CD4-positive, alpha-beta T cell treated with Interleukin-21 for 1 hour (primary cell): ENCODE measurements at regions not wholly inside any gene's neighbourhood (a gene's known extent, or its start where the extent isn't known, plus 50 kb on each side); places are given as distances from the start of the nearest gene placed in this dataset.
"Not testable (repeated sequence)": the region's sequence is repeated elsewhere in the genome, so short reads cannot be mapped to it uniquely, and the experiment has no call there.

Experiments
- DNase-seq: peaks from one replicate; pipeline ENCODE4 v3.0.0-alpha.2; 2020

DNA sequence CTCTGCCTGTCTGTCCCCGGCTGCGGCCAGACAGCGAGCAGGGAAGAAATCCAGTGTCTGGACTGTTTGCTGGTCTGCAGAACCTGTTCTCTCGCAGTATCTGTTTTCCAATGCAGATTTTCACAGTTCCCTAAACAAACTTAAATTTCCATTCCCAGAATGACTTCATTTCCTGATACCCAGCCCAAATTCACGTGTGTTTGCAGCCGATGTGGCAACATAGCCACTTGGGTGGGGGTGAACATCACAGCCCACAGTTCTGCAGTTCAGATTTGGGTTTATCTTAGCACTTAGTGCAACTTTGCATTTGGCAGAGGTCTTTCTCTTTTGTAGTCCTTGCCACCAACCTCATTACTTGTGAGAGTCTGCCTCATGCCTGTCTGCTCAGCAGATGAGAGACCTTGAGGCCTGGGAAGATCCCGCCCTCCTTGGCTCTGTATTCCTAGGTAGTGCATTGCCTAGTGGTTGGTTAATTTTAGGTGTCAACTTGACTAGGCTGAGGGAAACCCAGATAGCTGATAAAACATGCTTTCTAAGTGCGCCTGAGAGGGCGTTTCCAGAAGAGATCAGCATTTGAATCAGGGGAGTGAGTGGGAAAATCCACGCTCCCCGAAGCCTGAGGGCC, 122.8 kb upstream of the FAM20C start:
- not testable (repeated sequence) for DNase-seq

DNA sequence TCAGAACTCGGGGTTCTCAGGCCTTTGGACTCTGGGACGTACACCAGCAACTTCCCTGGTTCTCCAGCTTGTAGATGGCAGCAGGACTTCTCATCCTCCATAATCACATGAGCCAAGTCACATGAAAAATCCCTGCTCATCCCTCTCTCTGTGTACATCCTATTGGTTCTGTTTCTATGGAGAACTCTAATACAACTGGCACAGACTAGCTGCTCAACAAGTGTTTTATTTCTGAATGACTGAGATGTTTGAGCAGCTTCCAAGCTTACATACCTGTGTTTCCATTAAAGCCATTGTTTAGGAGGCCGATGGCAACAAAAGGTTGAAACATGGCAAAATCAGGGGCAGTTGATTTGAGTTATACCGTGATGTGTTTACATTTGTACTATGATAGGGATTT, 122.2 kb upstream of the FAM20C start:
- DNase-seq: not testable (repeated sequence)

DNA sequence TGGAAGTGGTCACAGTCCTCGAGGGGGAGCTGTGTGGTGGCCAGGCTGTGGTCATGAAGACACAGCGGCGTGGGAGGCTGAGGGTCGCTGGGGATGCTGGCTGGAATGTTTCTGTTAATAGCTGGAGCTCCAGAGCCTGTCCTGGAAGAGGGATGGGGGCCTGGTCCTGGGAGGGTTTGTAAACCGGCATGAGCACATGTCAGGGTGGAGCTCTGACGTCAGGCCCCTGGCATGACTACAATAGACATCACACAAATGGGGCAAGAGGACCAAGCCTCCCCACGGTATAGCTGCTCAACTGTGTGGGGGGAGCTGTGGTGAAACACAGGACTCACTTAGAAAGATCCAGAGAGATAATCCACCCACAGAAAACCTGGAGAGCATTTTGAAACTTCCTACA, 121.4 kb upstream of the FAM20C start:
- DNase-seq: not testable (repeated sequence)

DNA sequence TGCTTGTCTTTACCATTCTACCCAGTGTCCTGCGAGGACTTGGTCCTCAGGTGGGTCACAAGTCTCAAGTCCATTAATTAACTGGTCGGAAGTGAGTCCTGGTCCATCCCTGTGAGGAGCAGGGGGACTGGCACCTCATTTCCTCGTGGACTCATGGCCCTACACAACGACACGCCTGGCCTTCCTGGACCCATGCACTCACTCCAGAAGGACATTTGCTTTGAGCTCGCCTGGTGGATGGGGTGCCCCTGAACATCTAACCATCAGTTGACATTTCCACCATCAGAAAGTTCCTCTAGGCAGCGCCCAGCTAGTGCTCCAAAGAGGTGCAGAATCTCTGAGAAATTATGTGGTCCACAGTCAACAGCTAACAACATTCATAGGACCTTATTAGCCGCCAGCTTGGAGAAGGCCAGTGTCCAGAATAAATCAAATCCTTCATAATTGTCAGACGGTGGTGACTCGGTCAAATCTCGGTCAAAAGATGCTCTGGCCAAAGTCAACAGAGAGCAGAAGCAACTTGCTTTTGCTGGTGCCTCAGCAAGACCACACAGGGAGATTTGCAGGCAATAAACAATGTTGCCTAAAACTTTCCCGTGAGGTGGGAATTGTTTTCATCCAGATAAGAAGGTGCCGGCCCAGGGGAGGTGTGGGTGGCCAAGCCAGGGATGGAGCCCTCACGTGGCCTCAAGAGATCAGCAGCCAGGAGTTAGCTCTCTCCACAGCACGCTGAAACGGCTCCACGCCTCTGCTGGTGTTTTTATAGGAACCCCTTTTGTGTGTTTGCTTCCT, 119.9 kb upstream of the FAM20C start:
- not testable (repeated sequence) for DNase-seq

DNA sequence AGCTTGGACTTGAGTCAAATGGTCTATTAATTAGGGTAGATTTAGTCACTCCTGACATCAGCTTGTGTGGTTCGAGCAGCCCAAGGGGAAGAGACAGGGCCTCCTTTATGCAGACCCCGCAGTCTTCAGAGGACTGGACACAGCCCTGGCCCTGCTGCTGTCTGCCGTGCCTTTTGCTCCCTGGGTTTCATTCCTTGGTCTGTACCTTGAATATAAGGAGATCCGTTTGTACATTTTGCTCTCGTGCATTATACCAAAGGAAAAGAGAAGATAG, 119.4 kb upstream of the FAM20C start:
- DNase-seq: not testable (repeated sequence)

DNA sequence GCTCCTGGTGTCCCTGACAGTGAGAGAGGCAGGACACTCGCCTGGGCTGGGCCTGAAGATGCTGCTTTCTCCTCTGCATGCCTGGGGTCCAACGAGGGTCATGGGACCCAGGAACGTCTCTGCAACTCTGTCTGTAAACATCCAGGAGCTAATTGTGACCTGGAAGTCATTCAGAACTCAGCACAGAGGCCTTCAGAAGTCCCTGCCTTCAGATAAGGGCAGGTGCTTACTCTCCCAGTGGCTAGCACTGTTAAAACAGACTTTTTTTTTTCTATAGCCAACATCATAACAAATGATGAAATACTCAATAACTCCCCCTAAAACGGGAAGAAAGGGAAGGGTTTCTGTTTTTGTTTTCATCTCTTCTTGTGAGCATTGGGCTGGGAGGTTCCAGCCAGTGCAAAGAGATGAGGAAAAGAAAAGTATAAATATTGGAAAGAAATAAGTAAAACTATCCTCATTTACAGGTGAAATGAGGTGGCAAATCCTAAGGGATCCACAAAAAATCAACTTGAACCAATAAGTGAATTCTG, 118.3 kb upstream of the FAM20C start:
- DNase-seq: not testable (repeated sequence)

DNA sequence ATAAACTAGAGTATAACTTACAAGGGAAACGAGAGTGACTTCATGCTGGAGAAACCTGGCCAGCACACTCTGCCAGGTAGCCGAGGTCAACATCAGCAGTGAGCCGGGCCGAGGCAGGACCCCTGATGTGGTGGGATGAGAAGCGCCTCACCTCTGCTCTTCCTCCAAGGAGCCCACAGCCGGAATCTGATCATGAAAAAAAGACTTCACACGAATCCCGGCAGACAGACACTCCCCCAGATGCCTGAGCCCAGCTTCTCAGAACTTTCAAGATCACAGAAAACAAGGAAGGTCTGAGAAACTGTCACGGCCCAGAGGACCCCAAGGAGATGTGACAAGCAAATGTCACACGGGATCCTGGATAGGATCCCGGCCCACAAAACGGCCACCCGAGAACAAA, 116.9 kb upstream of the FAM20C start:
- DNase-seq: not testable (repeated sequence)

DNA sequence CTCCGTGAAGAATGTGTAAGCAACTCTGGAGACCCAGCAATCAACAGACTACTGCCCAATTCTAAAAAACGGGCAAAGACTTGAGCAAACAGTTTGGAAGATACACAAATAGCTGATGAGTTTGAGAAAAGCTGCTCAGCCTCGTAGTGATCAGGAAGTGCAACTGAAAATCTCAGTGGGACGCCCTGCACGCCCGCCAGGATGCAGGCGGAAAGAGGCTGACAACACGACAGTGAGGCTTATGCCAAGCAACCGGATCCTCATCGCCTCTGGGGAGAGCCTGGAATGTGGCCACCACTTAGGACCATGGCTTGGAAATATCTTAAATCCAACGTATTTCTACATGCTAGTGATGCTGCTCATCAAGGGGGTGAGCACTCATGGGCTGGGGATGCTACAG, 116.2 kb upstream of the FAM20C start:
- not testable (repeated sequence) for DNase-seq

DNA sequence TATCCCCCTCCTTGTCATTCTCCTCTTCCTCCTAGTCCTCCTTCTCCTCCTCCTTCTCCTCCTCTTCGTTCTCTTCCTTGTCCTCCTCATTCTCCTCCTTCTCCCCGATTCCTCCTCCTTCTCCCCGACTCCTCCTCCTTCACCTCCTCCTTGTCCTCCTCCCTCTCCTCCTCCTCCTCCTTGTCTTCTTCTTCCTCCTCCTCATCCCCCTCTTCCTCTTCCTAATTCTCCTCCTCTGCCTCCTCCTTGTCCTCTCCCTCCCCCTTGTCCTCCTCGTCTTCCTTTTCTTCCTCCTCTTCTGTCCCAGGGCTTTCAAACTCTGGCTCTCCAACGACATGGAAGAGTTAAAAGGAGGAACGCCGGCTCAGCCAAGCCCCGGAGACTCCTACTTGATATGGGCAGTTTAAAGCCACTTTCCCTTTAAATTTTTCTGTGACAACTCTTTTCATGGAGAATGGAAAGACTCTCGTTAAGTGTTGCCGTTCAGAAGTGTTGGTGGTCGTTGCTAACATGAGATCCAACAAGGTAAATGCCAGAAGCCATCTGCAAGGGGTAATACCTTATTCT, 115.5 kb upstream of the FAM20C start:
- not testable (repeated sequence) for DNase-seq

DNA sequence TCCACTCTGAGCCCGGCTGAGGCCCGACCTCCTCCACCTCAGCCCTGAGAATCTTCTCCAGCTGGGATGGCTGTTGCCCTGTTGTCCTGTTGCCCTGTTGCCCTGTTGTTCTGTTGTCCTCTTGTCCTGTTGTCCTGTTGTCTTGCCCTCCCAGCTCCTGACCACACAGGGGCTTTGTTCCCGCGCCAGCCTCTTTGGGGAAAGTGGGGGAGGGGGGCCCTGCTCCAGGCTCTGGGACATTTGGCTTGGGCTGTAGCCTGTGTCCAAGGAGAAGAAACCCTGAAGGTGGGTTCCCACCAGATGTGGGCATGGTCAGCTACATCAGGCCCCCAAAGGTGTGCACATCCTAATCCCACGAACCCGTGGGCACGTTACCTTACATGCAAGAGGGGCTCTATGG, 113.5 kb upstream of the FAM20C start:
- not testable (repeated sequence) for DNase-seq

DNA sequence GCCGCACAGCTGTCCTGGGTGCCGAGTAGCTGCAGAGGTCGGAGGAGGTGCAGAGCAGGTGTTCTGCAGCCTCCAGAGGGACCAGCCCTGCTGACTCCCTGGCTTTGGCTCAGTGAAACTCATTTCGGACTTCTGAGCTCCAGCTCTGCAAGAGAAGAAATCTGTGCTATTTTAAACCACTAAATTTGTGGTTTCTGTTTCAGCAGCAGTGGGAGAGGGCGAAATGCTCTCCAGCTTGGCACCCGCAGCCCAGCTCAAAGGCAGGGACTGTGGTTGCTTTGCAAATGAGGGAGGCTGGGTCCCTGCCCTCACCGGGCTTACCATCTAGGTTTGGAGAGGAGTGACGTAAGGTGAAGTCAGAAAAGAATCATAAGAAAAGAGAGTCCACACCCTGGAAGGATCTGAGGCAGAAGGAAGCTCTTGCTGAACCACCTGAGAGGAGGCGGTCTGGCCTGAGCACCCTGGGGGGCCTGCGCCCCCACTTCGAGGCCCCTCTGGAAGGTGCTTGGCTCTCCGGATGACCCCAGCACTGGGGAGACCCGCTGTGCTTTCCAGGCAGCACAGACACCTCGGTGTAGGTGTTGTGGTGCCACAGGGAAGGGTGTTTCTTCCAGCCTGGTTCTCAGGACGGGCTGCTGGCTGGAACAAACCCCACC, 112.8 kb upstream of the FAM20C start:
- not testable (repeated sequence) for DNase-seq

DNA sequence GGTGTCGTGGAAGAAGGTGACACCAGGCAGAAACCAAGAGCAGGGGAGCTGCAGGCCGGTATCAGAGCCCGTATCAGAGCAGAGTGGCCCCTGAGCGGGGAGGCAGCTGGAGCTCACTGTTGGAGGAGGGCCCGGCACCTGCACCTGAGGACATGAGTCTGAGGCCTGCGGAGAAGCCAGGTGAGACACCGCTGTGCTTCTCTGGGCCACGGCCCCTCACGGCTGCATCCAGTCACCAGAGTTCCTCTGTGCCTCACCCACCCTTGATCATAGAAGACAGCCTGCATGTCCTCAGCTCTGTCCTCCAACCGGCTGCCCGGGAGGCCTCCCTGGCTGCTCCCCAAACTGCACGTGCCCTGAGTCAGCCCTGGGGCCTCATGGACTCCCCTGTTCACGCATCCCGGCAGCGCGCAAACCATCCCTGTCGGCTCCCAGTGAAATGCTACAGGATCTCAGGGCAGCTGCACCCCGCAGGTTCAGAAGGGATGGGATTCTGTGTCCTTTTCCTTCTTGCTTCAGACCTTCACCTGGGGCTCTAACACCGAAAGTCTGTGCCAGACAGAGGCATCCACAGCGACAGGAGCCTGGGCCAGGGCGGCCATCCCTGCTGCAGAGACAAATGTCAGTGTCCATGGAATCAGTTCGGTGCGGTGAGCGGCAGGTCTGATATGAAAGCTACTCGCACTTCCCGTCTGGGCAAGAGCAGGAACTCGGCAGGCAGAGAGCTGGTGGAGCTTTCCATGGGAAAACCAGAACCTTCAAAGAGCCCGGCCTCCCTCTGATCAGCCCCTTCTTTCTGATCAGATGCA, 111.9 kb upstream of the FAM20C start:
- no peak for DNase-seq

DNA sequence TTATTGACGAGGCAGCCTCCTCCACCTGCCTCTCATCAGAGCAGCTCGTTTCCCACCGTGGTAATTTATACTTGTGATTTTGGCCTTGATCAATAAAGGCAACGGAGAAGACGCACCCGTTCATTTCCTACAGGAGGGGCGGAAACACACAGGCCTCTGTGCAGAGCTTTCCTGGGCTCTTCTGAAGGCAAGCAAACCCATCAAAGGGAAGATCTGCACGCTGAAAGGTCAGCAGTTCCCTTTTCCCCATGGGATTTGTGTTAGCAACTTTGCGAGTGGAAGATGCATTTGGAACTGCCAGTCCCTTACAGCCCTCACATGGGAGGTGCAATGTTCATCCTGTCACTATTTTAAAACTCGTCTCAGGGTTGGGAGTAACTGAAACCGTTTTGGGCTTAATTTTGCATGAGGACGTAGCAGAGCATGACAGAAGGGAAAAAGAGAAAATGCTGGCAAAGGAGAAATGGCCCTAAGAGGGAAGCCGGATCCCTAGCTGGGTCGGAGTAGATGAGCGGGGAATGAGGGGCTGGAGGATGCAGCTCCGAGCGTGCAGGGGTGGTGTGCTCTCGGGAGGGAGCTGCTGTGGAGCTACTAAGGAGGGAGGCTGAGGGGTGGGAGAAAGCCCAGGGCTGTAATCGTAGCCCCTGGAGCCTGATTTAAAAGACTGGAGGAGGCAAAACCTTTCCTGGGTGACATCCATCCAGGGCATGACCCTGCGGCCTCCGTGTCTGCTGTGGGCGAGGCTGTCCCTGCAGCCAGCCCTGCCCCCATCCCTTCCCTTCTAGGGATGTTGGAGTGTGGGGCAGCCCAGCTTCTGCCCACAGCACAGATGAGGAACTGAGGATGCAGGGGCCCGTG, 111.1 kb upstream of the FAM20C start:
- DNase-seq: no peak

DNA sequence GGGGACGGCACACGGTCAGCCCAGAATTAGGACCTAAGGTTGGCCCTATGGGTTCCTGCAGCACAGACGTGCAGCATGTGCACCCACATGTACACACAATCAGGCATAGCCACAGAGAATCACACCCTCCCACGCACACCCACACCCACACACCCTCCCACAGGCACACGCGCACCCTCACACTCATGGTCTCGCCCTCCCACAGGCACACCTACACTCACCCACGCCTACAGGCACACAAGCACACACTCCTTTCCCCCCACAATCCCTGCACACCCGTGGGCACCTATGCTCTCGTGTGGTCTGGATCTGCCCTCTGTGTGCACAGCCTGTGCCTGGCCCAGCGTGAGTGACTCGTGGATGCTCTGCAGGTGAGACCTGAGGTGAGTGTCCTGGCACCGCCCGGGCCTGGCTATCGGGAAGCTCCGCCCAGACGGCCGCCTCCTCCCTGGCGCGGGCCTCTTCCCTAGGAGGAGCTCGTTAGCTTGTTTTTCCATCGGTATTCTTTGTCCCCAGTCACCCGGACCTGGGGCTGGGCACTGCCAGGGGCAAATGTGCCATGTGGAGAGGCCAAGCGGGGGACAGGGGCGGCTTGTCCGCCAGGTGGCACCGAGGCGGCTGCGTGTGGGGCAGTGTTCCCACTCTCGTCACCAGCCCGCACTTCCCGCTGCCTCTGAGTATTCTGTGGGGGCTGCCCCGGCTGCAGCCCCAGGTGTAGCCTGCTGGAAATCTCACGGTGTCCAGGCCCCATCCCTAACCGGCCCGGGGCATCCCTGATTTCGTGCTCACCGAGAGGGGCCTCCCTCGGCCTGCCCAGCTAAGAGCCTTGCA, 110.2 kb upstream of the FAM20C start:
- no peak for DNase-seq

DNA sequence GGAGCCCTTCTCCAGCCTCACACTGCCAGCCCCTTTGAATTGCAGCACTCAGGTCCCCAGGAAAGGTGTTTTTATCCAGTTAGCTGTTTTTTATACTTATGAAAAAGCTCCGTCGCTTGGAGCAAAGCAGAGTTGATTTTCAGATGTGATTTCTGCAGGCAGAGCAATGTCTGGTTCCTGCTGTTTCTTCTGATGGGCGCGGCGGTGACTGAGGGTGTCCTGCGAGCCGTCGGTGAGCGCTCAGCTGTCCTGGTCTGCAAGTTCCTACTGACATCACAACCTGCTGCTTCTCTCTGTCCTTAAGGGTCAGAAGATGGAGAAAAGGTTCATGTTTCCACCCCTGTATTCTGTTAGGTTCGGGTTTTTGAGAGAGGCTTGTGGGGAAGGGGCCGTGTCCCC, 109.6 kb upstream of the FAM20C start:
- DNase-seq: no peak

DNA sequence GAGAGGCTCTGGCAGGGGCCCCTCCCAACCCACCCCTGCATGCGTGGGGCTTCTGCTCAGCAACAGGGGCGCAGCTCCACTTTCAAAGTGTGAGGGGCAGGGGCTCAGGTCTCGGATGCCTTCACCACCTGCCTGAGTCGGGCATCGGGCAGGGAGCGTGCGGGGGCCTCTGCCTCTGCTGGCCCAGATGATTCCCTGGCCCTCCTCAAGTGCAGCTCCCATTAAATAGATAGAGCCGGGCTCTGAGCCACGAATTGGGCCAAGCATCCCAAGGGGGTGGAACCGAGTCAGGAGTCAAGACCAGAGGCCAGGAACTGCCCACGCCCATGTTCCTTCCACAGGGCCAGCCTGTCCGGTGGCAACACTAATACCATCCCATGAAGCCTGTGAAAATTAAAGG, 108.9 kb upstream of the FAM20C start:
- DNase-seq: no peak

DNA sequence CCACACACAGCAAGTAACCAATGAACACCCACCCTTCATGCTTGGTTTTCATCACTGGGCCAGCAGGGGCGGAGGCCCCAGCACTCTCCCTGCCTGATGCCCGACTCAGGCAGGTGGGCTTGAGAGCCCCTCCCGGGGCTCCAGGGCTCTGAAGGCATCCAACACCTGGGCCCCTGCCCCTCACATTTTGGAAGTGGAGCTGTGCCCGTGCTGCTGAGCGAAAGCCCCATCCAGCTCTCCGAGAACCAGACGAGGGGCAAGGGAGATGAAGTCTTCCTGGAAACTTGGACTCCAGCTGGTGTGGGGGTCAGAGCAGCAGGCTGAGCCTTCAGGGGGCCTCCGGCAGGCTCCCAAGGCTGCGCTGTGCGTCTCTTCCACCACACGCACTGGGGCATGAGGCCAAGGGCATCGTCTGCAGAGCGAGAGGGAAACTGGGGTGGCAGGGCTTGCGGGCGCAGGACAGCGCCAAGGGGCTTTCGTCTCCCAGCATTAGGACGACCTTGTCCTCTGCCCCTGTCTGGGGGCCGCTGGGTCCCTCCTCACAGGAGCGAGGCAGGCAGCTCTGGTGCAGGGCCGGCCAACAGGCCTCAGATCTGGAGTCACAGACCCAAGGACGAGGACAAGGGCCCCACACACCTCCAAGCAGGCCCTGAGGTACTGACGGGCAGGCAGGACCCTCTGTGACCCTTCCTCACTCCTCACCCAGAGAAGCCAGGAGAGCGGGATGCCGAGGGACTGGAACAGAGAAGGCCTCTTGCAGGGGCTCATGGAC, 108.3 kb upstream of the FAM20C start:
- no peak for DNase-seq

DNA sequence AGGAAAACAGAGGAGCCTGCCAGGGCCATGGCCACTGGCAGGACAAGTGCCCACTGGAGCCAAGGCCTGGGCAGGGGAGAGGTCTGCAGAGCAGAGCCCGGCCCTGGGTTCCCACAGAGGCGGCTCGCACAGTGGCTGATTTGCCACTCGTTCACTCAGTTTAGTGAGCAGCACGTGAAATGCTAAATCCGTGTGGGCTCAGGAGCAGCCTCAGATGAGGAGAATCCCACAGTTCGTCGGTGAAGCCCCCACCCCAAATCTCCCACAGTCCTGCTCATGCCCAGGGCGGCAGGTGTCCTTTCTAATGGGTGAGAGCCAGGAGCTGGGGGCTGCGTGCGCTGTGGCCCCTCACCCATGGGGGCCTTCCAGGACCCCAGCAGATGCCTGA, 107.7 kb upstream of the FAM20C start:
- no peak for DNase-seq

DNA sequence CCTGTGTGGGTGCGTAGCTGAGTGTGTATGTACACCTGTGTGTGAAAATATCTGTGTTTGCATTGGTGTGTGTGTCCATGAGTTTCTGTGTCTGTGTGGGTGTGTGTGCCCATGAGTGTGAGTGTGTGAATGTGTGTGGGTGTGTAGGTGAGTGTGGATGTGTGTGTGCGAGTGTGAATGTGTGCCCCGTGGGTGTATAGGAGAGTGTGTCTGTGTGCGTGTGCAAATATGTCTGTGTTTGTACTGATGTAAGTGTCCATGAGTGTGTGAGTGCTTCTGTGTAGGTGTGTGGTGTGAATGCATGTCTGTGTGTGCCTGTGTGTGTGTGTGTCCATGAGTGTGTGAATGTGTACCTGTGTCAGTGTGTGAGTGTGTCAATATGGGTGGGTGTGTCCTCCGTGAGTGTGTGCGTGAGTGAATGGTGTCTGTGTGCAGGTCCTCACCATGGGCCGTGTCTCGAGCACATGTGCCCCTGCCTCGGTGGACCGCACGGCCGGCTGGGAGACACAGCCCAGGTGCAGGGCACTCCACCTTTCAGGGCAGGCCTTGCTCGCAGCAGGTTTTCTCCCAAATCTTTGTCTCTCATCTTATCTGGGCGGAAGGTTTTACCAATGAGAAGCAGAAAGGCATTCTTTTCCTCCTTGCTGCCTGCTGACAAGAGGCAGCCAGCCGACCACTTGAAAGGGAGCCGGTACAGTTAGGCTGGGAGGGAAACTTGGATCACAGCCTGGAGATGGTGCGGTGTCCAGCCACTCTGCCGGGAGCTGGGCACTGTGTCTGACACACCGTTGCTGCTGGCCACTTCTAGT, 107.1 kb upstream of the FAM20C start:
- DNase-seq: no peak
